SK-N-SH treated with all-trans-retinoic acid at 6 μM for 48 hours (cell line): ENCODE measurements at regions not wholly inside any gene's neighbourhood (a gene's known extent, or its start where the extent isn't known, plus 50 kb on each side); places are given as distances from the start of the nearest gene placed in this dataset.

Experiments
- ATAC-seq: fragments of 200-7000 bp; cut with Tn5 transposase; 3 replicates; pipeline ENCODE4 v1.9.1; 2020; ENCODE audit warnings: mild to moderate bottlenecking, moderate library complexity
- ARNTL ChIP-seq: fragments of 450-650 bp; formaldehyde crosslinking; IDR thresholded peaks from 2 replicates; pipeline ENCODE4 v1.5.0; 2020; ENCODE audit warnings: low read depth, mild to moderate bottlenecking, moderate library complexity, borderline replicate concordance
- BACH2 ChIP-seq: fragments of 250-450 bp; sonication (Bioruptor Pico); IDR thresholded peaks from 2 replicates; pipeline ENCODE4 v1.9.0; 2021; ENCODE audit warnings: mild to moderate bottlenecking, borderline replicate concordance
- CREB5 ChIP-seq: fragments of 250-450 bp; sonication (Bioruptor Pico); IDR thresholded peaks from 2 replicates; pipeline ENCODE4 v1.5.1; 2020; ENCODE audit warnings: low read depth, mild to moderate bottlenecking, moderate library complexity
- CSDC2 ChIP-seq: fragments of 250-450 bp; sonication (Bioruptor Pico); IDR thresholded peaks from 2 replicates; pipeline ENCODE4 v1.5.0; 2020; ENCODE audit warnings: mild to moderate bottlenecking, moderate library complexity
- ESRRG ChIP-seq: fragments of 250-450 bp; sonication (Bioruptor Pico); IDR thresholded peaks from 2 replicates; pipeline ENCODE4 v1.6.1; 2021; ENCODE audit warnings: mild to moderate bottlenecking
- ISL1 ChIP-seq: fragments of 250-450 bp; sonication (Bioruptor Pico); IDR thresholded peaks from 2 replicates; pipeline ENCODE4 v2.1.2; 2022; ENCODE audit warnings: mild to moderate bottlenecking, moderate library complexity
- OSR1 ChIP-seq: fragments of 250-450 bp; sonication (Bioruptor Pico); IDR thresholded peaks from 2 replicates; pipeline ENCODE4 v1.8.0; 2022; ENCODE audit warnings: moderate library complexity, mild to moderate bottlenecking, inconsistent platforms
- PPARA ChIP-seq: fragments of 250-450 bp; sonication (Bioruptor Pico); IDR thresholded peaks from 2 replicates; pipeline ENCODE4 v1.5.0; 2020; ENCODE audit warnings: mild to moderate bottlenecking, borderline replicate concordance
- RARB ChIP-seq: fragments of 250-450 bp; sonication (Bioruptor Pico); IDR thresholded peaks from 2 replicates; pipeline ENCODE4 v1.8.0; 2021; ENCODE audit warnings: mild to moderate bottlenecking, moderate library complexity
- SNAI2 ChIP-seq: fragments of 250-450 bp; sonication (Bioruptor Pico); IDR thresholded peaks from 2 replicates; pipeline ENCODE4 v1.5.0; 2020; ENCODE audit warnings: mild to moderate bottlenecking, moderate library complexity
- TCF4 ChIP-seq: fragments of 250-450 bp; sonication (Bioruptor Pico); IDR thresholded peaks from 2 replicates; pipeline ENCODE4 v1.8.0; 2021; ENCODE audit warnings: mild to moderate bottlenecking, moderate library complexity, borderline replicate concordance
- TOX ChIP-seq: fragments of 250-450 bp; sonication (Bioruptor Pico); IDR thresholded peaks from 2 replicates; pipeline ENCODE4 v1.8.0; 2021; ENCODE audit warnings: mild to moderate bottlenecking, moderate library complexity, borderline replicate concordance
- TSHZ2 ChIP-seq: fragments of 250-450 bp; sonication (Bioruptor Pico); IDR thresholded peaks from 2 replicates; pipeline ENCODE4 v1.5.0; 2020; ENCODE audit warnings: mild to moderate bottlenecking, moderate library complexity
- ZC3H10 ChIP-seq: fragments of 250-450 bp; sonication (Bioruptor Pico); IDR thresholded peaks from 2 replicates; pipeline ENCODE4 v1.5.1; 2021; ENCODE audit warnings: mild to moderate bottlenecking, moderate library complexity
- ZFP3 ChIP-seq: fragments of 250-450 bp; sonication (Bioruptor Pico); IDR thresholded peaks from 2 replicates; pipeline ENCODE4 v1.5.0; 2020; ENCODE audit warnings: mild to moderate bottlenecking, moderate library complexity
- ZNF565 ChIP-seq: fragments of 450-650 bp; formaldehyde crosslinking; conservative IDR thresholded peaks from 2 replicates; pipeline ENCODE4 v1.5.0; 2020; ENCODE audit warnings: low read depth, mild to moderate bottlenecking, moderate library complexity
- ZNF70 ChIP-seq: fragments of 450-650 bp; formaldehyde crosslinking; IDR thresholded peaks from 2 replicates; pipeline ENCODE4 v1.5.0; 2020; ENCODE audit warnings: mild to moderate bottlenecking, moderate library complexity
- ZNF8 ChIP-seq: fragments of 450-650 bp; formaldehyde crosslinking; IDR thresholded peaks from 2 replicates; pipeline ENCODE4 v1.5.0; 2020; ENCODE audit warnings: mild to moderate bottlenecking, moderate library complexity
- TF ChIP-seq, protein P1 (sequence below): fragments of 250-450 bp; sonication (Bioruptor Pico); IDR thresholded peaks from 2 replicates; pipeline ENCODE4 v1.5.1; 2021; ENCODE audit warnings: mild to moderate bottlenecking, moderate library complexity
- TF ChIP-seq, protein P2 (sequence below): fragments of 250-450 bp; sonication (Bioruptor Pico); IDR thresholded peaks from 2 replicates; pipeline ENCODE4 v1.8.0; 2021; ENCODE audit warnings: low read depth, mild to moderate bottlenecking, moderate library complexity, borderline replicate concordance
- TF ChIP-seq, protein P3 (sequence below): fragments of 250-450 bp; sonication (Bioruptor Pico); IDR thresholded peaks from 2 replicates; pipeline ENCODE4 v1.8.0; 2020; ENCODE audit warnings: mild to moderate bottlenecking, moderate library complexity, borderline replicate concordance

GRCh38 chr12:127214186-127214585 lies 1052.8 kb upstream of the TMEM132C start (continued):
- TF ChIP-seq ZNF8 (CRISPR knock-in tag): no peak
- TF ChIP-seq ZNF70: no peak
- TF ChIP-seq ARNTL (CRISPR knock-in tag): no peak
- no peak for TF ChIP-seq ZNF565
- no peak for TF ChIP-seq PPARA (CRISPR knock-in tag)

DNA sequence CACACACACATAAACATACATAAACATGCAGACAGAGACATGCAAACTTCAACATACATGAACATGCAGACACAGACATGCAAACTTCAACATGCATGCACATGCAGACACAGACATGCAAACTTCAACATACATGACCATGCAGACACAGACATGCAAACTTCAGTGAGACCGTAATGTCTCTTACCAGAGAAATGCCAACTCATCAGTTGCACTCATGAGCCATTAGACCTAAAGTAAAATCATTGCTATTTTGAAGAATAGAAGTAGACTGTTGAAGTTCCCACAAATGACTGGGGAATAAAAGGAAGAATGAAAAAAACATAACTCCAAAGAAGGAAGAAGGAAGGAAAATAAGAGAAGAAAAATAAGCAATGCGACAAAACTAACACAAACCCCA lies 1044.0 kb upstream of the TMEM132C start:
- ATAC-seq: no peak
- TF ChIP-seq ZFP3 (CRISPR knock-in tag) (no peak), TOX (CRISPR knock-in tag) (no peak), CSDC2 (CRISPR knock-in tag) (no peak), RARB (CRISPR knock-in tag) (no peak), BACH2 (no peak), TSHZ2 (CRISPR knock-in tag) (no peak), ZNF8 (CRISPR knock-in tag) (no peak), ZC3H10 (CRISPR knock-in tag) (no peak), TCF4 (no peak), ARNTL (CRISPR knock-in tag) (no peak), ESRRG (CRISPR knock-in tag) (no peak), CREB5 (CRISPR knock-in tag) (no peak), ISL1 (CRISPR knock-in tag) (no peak), ZNF565 (no peak), ZNF70 (no peak), SNAI2 (CRISPR knock-in tag) (no peak)
- TF ChIP-seq, protein P1, sequence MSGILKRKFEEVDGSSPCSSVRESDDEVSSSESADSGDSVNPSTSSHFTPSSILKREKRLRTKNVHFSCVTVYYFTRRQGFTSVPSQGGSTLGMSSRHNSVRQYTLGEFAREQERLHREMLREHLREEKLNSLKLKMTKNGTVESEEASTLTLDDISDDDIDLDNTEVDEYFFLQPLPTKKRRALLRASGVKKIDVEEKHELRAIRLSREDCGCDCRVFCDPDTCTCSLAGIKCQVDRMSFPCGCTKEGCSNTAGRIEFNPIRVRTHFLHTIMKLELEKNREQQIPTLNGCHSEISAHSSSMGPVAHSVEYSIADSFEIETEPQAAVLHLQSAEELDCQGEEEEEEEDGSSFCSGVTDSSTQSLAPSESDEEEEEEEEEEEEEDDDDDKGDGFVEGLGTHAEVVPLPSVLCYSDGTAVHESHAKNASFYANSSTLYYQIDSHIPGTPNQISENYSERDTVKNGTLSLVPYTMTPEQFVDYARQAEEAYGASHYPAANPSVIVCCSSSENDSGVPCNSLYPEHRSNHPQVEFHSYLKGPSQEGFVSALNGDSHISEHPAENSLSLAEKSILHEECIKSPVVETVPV (CRISPR knock-in tag): no peak
- TF ChIP-seq, protein P2, sequence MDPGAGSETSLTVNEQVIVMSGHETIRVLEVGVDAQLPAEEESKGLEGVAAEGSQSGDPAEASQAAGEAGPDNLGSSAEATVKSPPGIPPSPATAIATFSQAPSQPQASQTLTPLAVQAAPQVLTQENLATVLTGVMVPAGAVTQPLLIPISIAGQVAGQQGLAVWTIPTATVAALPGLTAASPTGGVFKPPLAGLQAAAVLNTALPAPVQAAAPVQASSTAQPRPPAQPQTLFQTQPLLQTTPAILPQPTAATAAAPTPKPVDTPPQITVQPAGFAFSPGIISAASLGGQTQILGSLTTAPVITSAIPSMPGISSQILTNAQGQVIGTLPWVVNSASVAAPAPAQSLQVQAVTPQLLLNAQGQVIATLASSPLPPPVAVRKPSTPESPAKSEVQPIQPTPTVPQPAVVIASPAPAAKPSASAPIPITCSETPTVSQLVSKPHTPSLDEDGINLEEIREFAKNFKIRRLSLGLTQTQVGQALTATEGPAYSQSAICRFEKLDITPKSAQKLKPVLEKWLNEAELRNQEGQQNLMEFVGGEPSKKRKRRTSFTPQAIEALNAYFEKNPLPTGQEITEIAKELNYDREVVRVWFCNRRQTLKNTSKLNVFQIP (CRISPR knock-in tag): no peak
- TF ChIP-seq, protein P3, sequence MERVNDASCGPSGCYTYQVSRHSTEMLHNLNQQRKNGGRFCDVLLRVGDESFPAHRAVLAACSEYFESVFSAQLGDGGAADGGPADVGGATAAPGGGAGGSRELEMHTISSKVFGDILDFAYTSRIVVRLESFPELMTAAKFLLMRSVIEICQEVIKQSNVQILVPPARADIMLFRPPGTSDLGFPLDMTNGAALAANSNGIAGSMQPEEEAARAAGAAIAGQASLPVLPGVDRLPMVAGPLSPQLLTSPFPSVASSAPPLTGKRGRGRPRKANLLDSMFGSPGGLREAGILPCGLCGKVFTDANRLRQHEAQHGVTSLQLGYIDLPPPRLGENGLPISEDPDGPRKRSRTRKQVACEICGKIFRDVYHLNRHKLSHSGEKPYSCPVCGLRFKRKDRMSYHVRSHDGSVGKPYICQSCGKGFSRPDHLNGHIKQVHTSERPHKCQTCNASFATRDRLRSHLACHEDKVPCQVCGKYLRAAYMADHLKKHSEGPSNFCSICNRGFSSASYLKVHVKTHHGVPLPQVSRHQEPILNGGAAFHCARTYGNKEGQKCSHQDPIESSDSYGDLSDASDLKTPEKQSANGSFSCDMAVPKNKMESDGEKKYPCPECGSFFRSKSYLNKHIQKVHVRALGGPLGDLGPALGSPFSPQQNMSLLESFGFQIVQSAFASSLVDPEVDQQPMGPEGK (CRISPR knock-in tag): no peak

- TF ChIP-seq OSR1 (CRISPR knock-in tag) (no peak), SNAI2 (CRISPR knock-in tag) (no peak), TOX (CRISPR knock-in tag) (no peak), CSDC2 (CRISPR knock-in tag) (no peak), ARNTL (CRISPR knock-in tag) (no peak)
- ATAC-seq: no peak
These were observed 1043.2 kb upstream of the TMEM132C start for GRCh38 chr12:127223731-127224130.
